H1 (cell line): ENCODE measurements at regions not wholly inside any gene's neighbourhood (a gene's known extent, or its start where the extent isn't known, plus 50 kb on each side); places are given as distances from the start of the nearest gene placed in this dataset.

ENCODE experiments used
- BRCA1 ChIP-seq: IDR thresholded peaks from 2 replicates; pipeline ENCODE4 v1.6.1; 2012; ENCODE audit warnings: low read depth, low read length, improper control_type of control experiment
- RAD21 ChIP-seq, 2 experiments: IDR thresholded peaks in 1 of 2; conservative IDR thresholded peaks in 1 of 2; 2 replicates each; pipeline ENCODE4 v1.6.1; 2011; ENCODE audit warnings: low read depth in 2 of 2, low read length in 2 of 2, improper control_type of control experiment in 1 of 2, inconsistent platforms in 1 of 2, mild to moderate bottlenecking in 1 of 2, moderate library complexity in 1 of 2
- TF ChIP-seq, protein P1 (sequence below), 3 experiments: IDR thresholded peaks; 1 replicate in 2 of 3; 2 replicates in 1 of 3; pipeline versions ENCODE4 v1.5.1 to v1.6.1; 2011; ENCODE audit warnings: low read length in 3 of 3, mild to moderate bottlenecking in 3 of 3, inconsistent platforms in 2 of 3, low read depth in 1 of 3, moderate library complexity in 1 of 3; ENCODE audit not compliant: insufficient read depth in 1 of 3; ENCODE audit errors: control extremely low read depth in 1 of 3

DNA sequence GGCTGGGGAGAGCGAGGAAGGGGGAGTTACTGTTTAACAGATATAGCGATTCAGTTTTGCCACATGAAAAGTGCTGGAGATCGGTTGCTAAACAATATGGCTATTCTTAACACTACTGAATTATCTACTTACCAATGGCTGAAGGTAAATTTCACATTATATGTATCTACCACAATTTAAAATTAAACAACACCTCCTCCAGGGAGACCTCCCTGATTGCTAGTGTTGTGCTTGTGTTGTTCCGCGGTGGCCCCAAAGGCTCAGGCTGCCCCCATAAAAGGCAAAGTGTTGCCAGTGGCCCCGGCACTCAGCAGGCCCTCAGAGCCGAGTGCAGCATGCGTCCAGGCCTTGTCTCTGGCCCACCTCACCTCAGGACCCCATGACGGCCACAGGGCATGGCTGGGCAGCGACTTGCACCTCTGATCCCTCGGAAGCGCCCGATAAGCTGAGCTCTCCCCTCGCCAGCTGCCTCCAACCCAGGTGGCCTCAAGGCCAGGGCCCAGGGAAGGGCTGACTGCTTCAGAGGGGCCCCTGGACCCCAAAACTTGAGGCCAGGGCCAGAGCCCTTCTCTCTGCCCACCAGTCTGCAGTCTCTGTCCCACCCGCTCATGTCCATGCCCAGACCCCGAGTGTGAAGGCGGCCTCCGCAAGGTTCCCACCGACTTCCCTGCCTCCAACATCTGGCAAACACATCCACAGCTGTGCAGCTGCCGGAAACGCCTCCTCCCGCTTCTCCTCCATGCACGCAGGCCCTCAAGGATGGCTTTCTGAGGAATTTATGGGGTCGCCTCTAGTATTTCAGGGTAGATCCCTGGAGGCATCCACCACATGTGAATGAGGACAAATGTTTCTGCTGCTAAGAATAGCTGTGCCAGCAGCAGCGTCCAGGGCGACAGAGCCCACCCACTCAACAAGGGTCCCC, 60.0 kb downstream of the NCOR2 start:
- TF ChIP-seq BRCA1, result no peak
- TF ChIP-seq RAD21 (IDR thresholded peaks at IDR 0.05 in 1 of 2, conservative IDR thresholded peaks at IDR 0.05 in 1 of 2; ENCODE audit: low read depth in 2 of 2, low read length in 2 of 2), result no peak
- TF ChIP-seq, protein P1, sequence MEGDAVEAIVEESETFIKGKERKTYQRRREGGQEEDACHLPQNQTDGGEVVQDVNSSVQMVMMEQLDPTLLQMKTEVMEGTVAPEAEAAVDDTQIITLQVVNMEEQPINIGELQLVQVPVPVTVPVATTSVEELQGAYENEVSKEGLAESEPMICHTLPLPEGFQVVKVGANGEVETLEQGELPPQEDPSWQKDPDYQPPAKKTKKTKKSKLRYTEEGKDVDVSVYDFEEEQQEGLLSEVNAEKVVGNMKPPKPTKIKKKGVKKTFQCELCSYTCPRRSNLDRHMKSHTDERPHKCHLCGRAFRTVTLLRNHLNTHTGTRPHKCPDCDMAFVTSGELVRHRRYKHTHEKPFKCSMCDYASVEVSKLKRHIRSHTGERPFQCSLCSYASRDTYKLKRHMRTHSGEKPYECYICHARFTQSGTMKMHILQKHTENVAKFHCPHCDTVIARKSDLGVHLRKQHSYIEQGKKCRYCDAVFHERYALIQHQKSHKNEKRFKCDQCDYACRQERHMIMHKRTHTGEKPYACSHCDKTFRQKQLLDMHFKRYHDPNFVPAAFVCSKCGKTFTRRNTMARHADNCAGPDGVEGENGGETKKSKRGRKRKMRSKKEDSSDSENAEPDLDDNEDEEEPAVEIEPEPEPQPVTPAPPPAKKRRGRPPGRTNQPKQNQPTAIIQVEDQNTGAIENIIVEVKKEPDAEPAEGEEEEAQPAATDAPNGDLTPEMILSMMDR (IDR thresholded peaks at IDR 0.05; ENCODE audit: control extremely low read depth in 1 of 3, insufficient read depth in 1 of 3, low read depth in 1 of 3, low read length in 3 of 3), result no peak
